K562 (cell line): ENCODE measurements at regions not wholly inside any gene's neighbourhood (a gene's known extent, or its start where the extent isn't known, plus 50 kb on each side); places are given as distances from the start of the nearest gene placed in this dataset.

Experiments used
- ATAC-seq: fragments of 200-7000 bp; cut with Tn5 transposase; 3 replicates; pipeline ENCODE4 v1.9.1; 2020; ENCODE audit warnings: moderate library complexity
- BruUV-seq: library from RNA; stranded (reverse); fragments of 400-500 nt; replicated peaks from 2 replicates; lab custom pipeline; 2021; lab: Mats Ljungman, UMichigan
- CTCF ChIA-PET: fragments of 300-600 bp; formaldehyde crosslinking; extraction: SDS; loops from one replicate; lab custom pipeline; 2021; ENCODE audit warnings: low intra/inter-chr PET ratio; lab: Yijun Ruan, JAX
- POLR2A ChIA-PET: fragments of 300-600, 350-650 bp; sonication (Branson Sonifier 250); formaldehyde crosslinking; extraction: SDS; loops from one replicate; lab custom pipeline; 2021; ENCODE audit warnings: antibody characterized with exemption, inconsistent platforms; lab: Yijun Ruan, JAX
- DNase-seq, 4 experiments: peaks; one replicate each; pipeline versions ENCODE4 v3.0.0 to v3.0.0-alpha.2; 2011 to 2018; ENCODE audit warnings: low spot score in 3 of 4, mixed read lengths in 3 of 4; ENCODE audit errors: extremely low read depth in 1 of 4
- FAIRE-seq: peaks from 2 replicates; lab custom pipeline; 2011; peaks lifted over from hg19 to GRCh38; lab: Jason Lieb, UNC
- H2AFZ ChIP-seq: 2 replicates; pipeline ENCODE4 v1.6.0; 2011; ENCODE audit warnings: low read depth, low read length, control low read depth, inconsistent platforms
- H3K27ac ChIP-seq: fragments of 200-600 bp; 3 replicates; pipeline ENCODE4 v1.8.0; 2011; ENCODE audit warnings: low read depth, mild to moderate bottlenecking, control low read depth, inconsistent platforms, low read length, moderate library complexity, mixed read lengths; ENCODE audit errors: extremely low read depth
- H3K27me3 ChIP-seq, 2 experiments: fragments of 300-600 bp in 1 of 2; 2 replicates in 1 of 2; 3 replicates in 1 of 2; pipeline versions ENCODE4 v1.6.0 to v1.8.0; 2011; ENCODE audit warnings: inconsistent platforms in 2 of 2, low read length in 2 of 2, mild to moderate bottlenecking in 1 of 2, mixed read lengths in 1 of 2, moderate library complexity in 1 of 2; ENCODE audit not compliant: control insufficient read depth in 2 of 2, insufficient read depth in 2 of 2
- H3K36me3 ChIP-seq: fragments of 300-600 bp; 3 replicates; pipeline ENCODE4 v1.8.0; 2011; ENCODE audit warnings: mild to moderate bottlenecking, low read length, inconsistent platforms; ENCODE audit not compliant: control insufficient read depth, insufficient read depth
- H3K4me1 ChIP-seq, 2 experiments: fragments of 200-600 bp in 1 of 2; replicated peaks in 1 of 2; 2 replicates in 1 of 2; 3 replicates in 1 of 2; pipeline versions ENCODE4 v1.5.1 to v1.8.0; 2011; ENCODE audit warnings: inconsistent platforms in 2 of 2, low read length in 2 of 2, mild to moderate bottlenecking in 1 of 2, mixed read lengths in 1 of 2, moderate library complexity in 1 of 2; ENCODE audit not compliant: control insufficient read depth in 2 of 2, insufficient read depth in 2 of 2
- H3K4me2 ChIP-seq: 2 replicates; pipeline ENCODE4 v1.6.1; 2011; ENCODE audit warnings: low read length, control low read depth, inconsistent platforms, mixed read lengths; ENCODE audit not compliant: insufficient read depth
- H3K4me3 ChIP-seq: fragments of 200-600 bp; sonication (generic), shearing (Covaris generic); 2 replicates; pipeline ENCODE4 v1.5.1; 2016; ENCODE audit warnings: control low read depth, inconsistent platforms
- H3K79me2 ChIP-seq: fragments of 200-600 bp; 3 replicates; pipeline ENCODE4 v1.8.0; 2011; ENCODE audit warnings: low read length, inconsistent platforms; ENCODE audit not compliant: control insufficient read depth, insufficient read depth
- H3K9ac ChIP-seq, 2 experiments: 2 replicates each; pipeline versions ENCODE4 v1.6.0 to v1.6.1; 2011; ENCODE audit warnings: low read depth in 2 of 2, low read length in 2 of 2, control low read depth in 1 of 2, inconsistent platforms in 1 of 2, mild to moderate bottlenecking in 1 of 2, mixed read lengths in 1 of 2; ENCODE audit not compliant: insufficient read depth in 1 of 2
- H3K9me1 ChIP-seq: one replicate; pipeline ENCODE4 v1.6.0; 2011; ENCODE audit warnings: inconsistent platforms, mild to moderate bottlenecking, low read length, moderate library complexity; ENCODE audit not compliant: control insufficient read depth, insufficient read depth
- H3K9me3 ChIP-seq: replicated peaks from 2 replicates; pipeline ENCODE4 v1.5.1; 2011; ENCODE audit warnings: low read depth, low read length, inconsistent platforms; ENCODE audit not compliant: control insufficient read depth, insufficient read depth
- H4K20me1 ChIP-seq: replicated peaks from 2 replicates; pipeline ENCODE4 v1.6.1; 2011; ENCODE audit warnings: low read length, inconsistent platforms, mixed read lengths; ENCODE audit not compliant: control insufficient read depth, insufficient read depth
- CAMTA2 ChIP-seq: fragments of 250-450 bp; sonication (Bioruptor Pico); conservative IDR thresholded peaks from 2 replicates; pipeline ENCODE4 v1.5.1; 2022
- CSDE1 ChIP-seq, 2 experiments: fragments of 450-650 bp; IDR thresholded peaks; 2 replicates each; pipeline ENCODE4 v1.6.1; 2016; ENCODE audit warnings: mild to moderate bottlenecking in 1 of 2
- FOSL1 ChIP-seq: fragments of 200-800 bp; sonication (Bioruptor generic); conservative IDR thresholded peaks from 2 replicates; pipeline ENCODE4 v1.6.1; 2016; ENCODE audit warnings: missing genetic modification characterization, missing compliant biosample characterization
- NRF1 ChIP-seq, 2 experiments: fragments of 450-650 bp; IDR thresholded peaks in 1 of 2; conservative IDR thresholded peaks in 1 of 2; 2 replicates each; pipeline ENCODE4 v1.6.1; 2014; ENCODE audit warnings: mild to moderate bottlenecking in 2 of 2
- RCOR1 ChIP-seq, 2 experiments: IDR thresholded peaks; 2 replicates each; pipeline ENCODE4 v1.6.1; 2012; ENCODE audit warnings: low read depth in 2 of 2, low read length in 2 of 2, borderline replicate concordance in 1 of 2, improper control_type of control experiment in 1 of 2
- SMAD1 ChIP-seq: fragments of 150-350 bp; IDR thresholded peaks from 2 replicates; pipeline ENCODE4 v1.6.1; 2014; ENCODE audit warnings: low read length, low read depth; ENCODE audit not compliant: partially characterized antibody
- TCFL5 ChIP-seq: fragments of 250-450 bp; sonication (Bioruptor Pico); conservative IDR thresholded peaks from 2 replicates; pipeline ENCODE4 v1.6.1; 2021; ENCODE audit warnings: mild to moderate bottlenecking, moderate library complexity, matching md5 sums
- TOE1 ChIP-seq, 2 experiments: fragments of 450-650 bp in 1 of 2; sonication (generic) in 1 of 2; formaldehyde crosslinking in 1 of 2; IDR thresholded peaks; 2 replicates each; pipeline versions ENCODE4 v1.7.1 to v1.8.0; 2016 to 2022; ENCODE audit warnings: borderline replicate concordance in 2 of 2, mild to moderate bottlenecking in 2 of 2, antibody characterized with exemption in 1 of 2, inconsistent platforms in 1 of 2, low read depth in 1 of 2, missing genetic modification reagents in 1 of 2, moderate library complexity in 1 of 2
- ZNF778 ChIP-seq: fragments of 450-650 bp; formaldehyde crosslinking; IDR thresholded peaks from 2 replicates; pipeline ENCODE4 v1.4.0; 2020; ENCODE audit warnings: mild to moderate bottlenecking, moderate library complexity
- WGBS: fragments of 100-300 bp; shearing (Covaris generic); methylation state at CpG from one replicate; pipeline ENCODE4 v1.1.6; 2016; ENCODE audit warnings: low coverage, mixed read lengths; ENCODE audit not compliant: insufficient coverage; ENCODE audit errors: missing lambda C conversion rate; 5-methylcytosine and 5-hydroxymethylcytosine counted together
- in situ Hi-C: fragments of 300-500 bp; cut with MboI; formaldehyde crosslinking; loops from 4 replicates; pipeline ENCODE4 v1.15.0; 2018; ENCODE audit warnings: inconsistent platforms, mixed read lengths
- intact Hi-C: fragments of 100-400 bp; cut with micrococcal nuclease; formaldehyde crosslinking; loops from 2 replicates; pipeline ENCODE4 v1.14.2; 2022
- TF ChIP-seq, protein P1 (sequence below): sonication (generic); formaldehyde crosslinking; IDR thresholded peaks from 2 replicates; pipeline ENCODE4 v1.8.0; 2022; ENCODE audit warnings: mild to moderate bottlenecking, missing genetic modification reagents
- TF ChIP-seq, protein P2 (sequence below): fragments of 450-650 bp; IDR thresholded peaks from 2 replicates; pipeline ENCODE4 v1.6.1; 2016; ENCODE audit warnings: low read depth

DNA sequence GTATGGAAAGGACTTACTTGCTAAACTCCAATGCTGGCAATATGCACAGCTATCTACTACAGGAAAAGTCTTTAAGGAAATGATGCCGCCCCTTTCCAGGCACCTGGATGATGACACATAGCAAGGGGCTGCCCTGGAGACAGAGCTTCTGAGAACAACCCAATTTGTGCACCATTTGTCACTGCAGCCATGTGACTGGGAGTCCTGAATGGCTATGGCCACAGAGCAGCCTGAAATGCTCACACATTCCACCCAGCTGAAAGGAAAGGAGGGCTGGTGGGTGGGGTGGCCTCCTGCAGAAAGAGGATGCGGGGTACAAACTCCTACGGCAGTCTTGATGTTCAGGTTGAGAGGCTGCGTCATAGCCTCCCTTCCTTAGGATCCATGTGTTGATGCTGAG, 70.1 kb upstream of the FSTL4 start (continued):
- no peak for TF ChIP-seq TOE1 (IDR thresholded peaks at IDR 0.05; ENCODE audit: borderline replicate concordance)
- TF ChIP-seq TOE1 (CRISPR knock-in tag; IDR thresholded peaks at IDR 0.05; ENCODE audit: borderline replicate concordance, low read depth): no peak
- TF ChIP-seq SMAD1: no peak
- no peak for TF ChIP-seq FOSL1 (tag)

DNA sequence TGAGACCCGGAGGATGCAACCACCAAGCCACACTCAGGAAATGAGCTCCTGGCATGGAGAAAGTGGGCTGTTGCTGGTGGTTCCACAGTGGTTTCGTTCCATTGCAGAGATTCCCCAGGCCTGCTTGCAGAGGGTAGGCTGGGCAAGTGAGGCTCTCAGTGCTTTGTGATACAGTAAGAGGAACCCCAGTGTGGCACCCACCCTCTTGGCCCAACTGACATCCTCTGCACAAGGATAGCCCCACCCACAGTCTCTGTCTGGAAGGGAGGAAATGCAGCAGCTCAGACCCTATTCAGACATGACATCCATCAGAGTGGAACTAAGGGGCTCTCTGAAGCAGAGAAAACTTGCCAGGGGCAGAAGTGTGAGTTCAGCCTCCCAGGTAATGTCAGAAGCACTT, 69.6 kb upstream of the FSTL4 start:
- ATAC-seq (no peak), FAIRE-seq (no peak), DNase-seq (no peak)
- Histone ChIP-seq H3K4me1 (peaks cover 1 to 2% of the 10 kb centered on the region in 2 experiments; a peak in 2 of 5 replicates), H3K4me3 (no peak overlapping the region), H2AFZ (no peak overlapping the region), H3K79me2 (no peaks in the 10 kb centered on the region), H3K36me3 (no peaks in the 10 kb centered on the region), H3K27me3 (peaks cover 9 to 55% of the 10 kb centered on the region in 2 experiments; a peak in 4 of 5 replicates), H3K9ac (no peak overlapping the region), H3K9me3 (no peaks in the 10 kb centered on the region), H3K9me1 (no peaks in the 10 kb centered on the region), H3K27ac (no peak overlapping the region), H3K4me2 (no peak overlapping the region), H4K20me1 (peaks cover 6% of the 10 kb centered on the region; the same call in 1 of the 2 replicates)
- 0% methylated on average over 2 of the region's 2 CpGs for WGBS
- intact Hi-C loops (no loop called here), in situ Hi-C loops (no loop called here)
- BruUV-seq: no TSS peak
- POLR2A ChIA-PET: interaction anchor here (0.6 kb wide), 1 partner anchor 26 kb away, joined by 3 read pairs; no protein-coding TSS in a partner anchor
- CTCF ChIA-PET: no interaction called here
- TF ChIP-seq ZNF778: no peak
- TF ChIP-seq NRF1 (conservative IDR thresholded peaks at IDR 0.05 in 1 of 2, IDR thresholded peaks at IDR 0.05 in 1 of 2): no peak
- no peak for TF ChIP-seq TCFL5 (CRISPR knock-in tag)
- no peak for TF ChIP-seq RCOR1 (IDR thresholded peaks at IDR 0.05; ENCODE audit: borderline replicate concordance in 1 of 2, low read depth in 2 of 2, low read length in 2 of 2)
- TF ChIP-seq, protein P1, sequence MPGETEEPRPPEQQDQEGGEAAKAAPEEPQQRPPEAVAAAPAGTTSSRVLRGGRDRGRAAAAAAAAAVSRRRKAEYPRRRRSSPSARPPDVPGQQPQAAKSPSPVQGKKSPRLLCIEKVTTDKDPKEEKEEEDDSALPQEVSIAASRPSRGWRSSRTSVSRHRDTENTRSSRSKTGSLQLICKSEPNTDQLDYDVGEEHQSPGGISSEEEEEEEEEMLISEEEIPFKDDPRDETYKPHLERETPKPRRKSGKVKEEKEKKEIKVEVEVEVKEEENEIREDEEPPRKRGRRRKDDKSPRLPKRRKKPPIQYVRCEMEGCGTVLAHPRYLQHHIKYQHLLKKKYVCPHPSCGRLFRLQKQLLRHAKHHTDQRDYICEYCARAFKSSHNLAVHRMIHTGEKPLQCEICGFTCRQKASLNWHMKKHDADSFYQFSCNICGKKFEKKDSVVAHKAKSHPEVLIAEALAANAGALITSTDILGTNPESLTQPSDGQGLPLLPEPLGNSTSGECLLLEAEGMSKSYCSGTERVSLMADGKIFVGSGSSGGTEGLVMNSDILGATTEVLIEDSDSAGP: no peak
- no peak for TF ChIP-seq CSDE1 (IDR thresholded peaks at IDR 0.05)
- no peak for TF ChIP-seq CAMTA2
- TF ChIP-seq, protein P2, sequence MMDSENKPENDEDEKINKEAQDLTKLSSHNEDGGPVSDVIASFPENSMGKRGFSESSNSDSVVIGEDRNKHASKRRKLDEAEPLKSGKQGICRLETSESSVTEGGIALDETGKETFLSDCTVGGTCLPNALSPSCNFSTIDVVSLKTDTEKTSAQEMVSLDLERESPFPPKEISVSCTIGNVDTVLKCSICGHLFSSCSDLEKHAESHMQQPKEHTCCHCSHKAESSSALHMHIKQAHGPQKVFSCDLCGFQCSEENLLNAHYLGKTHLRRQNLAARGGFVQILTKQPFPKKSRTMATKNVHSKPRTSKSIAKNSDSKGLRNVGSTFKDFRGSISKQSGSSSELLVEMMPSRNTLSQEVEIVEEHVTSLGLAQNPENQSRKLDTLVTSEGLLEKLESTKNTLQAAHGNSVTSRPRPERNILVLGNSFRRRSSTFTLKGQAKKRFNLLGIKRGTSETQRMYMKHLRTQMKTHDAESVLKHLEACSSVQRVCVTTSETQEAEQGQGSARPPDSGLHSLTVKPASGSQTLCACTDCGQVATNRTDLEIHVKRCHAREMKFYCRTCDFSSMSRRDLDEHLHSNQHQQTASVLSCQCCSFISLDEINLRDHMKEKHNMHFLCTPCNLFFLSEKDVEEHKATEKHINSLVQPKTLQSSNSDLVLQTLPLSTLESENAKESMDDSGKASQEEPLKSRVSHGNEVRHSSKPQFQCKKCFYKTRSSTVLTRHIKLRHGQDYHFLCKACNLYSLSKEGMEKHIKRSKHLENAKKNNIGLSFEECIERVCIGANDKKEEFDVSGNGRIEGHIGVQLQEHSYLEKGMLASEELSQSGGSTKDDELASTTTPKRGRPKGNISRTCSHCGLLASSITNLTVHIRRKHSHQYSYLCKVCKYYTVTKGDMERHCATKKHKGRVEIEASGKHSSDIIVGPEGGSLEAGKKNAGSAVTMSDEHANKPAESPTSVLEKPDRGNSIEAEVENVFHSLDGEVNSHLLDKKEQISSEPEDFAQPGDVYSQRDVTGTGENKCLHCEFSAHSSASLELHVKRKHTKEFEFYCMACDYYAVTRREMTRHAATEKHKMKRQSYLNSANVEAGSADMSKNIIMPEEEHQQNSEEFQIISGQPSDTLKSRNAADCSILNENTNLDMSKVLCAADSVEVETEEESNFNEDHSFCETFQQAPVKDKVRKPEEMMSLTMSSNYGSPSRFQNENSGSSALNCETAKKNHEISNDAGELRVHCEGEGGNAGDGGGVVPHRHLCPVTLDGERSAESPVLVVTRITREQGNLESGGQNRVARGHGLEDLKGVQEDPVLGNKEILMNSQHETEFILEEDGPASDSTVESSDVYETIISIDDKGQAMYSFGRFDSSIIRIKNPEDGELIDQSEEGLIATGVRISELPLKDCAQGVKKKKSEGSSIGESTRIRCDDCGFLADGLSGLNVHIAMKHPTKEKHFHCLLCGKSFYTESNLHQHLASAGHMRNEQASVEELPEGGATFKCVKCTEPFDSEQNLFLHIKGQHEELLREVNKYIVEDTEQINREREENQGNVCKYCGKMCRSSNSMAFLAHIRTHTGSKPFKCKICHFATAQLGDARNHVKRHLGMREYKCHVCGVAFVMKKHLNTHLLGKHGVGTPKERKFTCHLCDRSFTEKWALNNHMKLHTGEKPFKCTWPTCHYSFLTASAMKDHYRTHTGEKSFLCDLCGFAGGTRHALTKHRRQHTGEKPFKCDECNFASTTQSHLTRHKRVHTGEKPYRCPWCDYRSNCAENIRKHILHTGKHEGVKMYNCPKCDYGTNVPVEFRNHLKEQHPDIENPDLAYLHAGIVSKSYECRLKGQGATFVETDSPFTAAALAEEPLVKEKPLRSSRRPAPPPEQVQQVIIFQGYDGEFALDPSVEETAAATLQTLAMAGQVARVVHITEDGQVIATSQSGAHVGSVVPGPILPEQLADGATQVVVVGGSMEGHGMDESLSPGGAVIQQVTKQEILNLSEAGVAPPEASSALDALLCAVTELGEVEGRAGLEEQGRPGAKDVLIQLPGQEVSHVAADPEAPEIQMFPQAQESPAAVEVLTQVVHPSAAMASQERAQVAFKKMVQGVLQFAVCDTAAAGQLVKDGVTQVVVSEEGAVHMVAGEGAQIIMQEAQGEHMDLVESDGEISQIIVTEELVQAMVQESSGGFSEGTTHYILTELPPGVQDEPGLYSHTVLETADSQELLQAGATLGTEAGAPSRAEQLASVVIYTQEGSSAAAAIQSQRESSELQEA: no peak
